ENCODE measurements at regions not wholly inside any gene's neighbourhood (a gene's known extent, or its start where the extent isn't known, plus 50 kb on each side); places are given as distances from the start of the nearest gene placed in this dataset.

GRCh38 chr15:77784361-77785292, 151.9 kb upstream of the LINGO1 start:
- no peak for DNase-seq

- no peak for DNase-seq
These were observed 150.9 kb upstream of the LINGO1 start for GRCh38 chr15:77783636-77784035.

DNA sequence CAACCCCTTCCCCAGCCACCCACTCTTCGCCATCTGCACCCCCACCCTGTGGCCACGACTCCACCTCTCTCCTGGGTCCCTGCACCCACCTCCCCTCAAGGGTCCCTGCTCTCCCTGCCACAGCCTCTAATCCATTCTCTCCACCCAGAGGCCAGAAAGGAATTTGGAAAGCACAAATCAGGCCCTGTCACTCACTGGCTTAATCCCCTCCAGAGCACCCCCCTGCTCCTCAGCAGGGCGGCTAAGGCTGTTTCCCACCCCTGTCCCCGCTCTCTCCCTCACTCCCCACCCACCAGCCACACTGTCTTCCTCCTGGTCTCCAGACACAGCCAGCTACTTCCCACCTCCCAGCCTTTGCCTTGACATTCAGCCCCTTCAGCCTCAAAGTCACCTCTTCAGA, 150.0 kb upstream of the LINGO1 start:
- no peak for DNase-seq

- no peak for DNase-seq
These were observed 149.2 kb upstream of the LINGO1 start for GRCh38 chr15:77781946-77782240.

DNA sequence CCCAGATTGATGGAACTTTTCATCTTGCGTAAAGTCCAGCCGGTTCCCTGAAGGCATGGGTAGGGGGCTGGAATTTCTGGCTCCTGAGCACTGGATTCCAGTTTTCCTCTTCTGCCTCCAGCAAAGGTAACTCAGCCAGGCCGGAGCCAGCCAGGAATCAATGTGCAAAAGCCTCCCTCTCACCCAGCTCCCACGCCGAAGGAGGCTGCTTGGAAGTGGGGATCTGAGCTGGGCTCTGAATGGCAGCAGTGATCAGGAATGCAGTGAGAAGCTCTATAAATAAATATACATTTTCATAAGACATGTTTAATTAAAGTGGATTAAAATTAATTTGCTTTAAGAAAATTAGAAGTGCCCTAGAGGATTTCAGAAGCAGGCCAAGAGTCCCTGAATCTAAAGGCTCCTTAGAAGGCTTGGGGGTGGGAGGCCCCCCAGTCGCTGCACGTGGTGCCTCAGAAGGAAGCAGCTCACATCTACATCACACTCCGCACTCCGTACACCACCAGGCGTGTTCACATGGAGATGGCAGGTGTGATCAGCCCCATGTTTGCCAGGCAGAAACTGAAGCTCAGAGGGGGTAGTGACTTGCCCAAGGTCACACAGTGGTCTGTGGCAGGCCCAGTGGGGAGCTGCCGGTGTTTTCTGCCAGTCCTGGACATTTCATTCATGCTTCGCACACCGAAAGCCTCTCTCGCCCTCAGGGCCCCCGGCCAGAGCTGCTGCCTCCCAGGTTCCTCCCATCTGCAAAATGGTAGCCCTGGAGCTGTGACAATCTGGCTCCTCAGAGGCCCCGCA, 148.6 kb upstream of the LINGO1 start:
- DNase-seq = no peak

DNA sequence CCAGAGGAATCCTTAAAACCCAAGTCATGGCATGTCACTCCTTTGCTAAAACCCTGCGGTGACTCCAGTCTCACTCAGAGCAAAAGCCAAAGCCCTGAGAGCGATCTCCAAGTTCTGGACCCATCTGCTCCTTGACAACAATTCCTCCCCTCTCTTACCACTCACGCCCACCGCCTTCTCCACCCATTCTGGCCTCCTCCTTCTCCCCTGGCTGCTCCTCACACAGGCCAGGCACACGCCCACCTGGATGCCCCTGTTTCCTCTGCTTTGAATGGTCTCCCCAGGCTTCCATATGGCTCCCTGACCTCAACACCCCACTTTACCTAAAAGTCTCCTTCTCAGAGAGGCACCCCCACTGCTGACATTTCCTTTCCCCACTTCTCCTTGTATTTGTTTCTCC, 146.1 kb upstream of the LINGO1 start:
- no peak for DNase-seq

DNA sequence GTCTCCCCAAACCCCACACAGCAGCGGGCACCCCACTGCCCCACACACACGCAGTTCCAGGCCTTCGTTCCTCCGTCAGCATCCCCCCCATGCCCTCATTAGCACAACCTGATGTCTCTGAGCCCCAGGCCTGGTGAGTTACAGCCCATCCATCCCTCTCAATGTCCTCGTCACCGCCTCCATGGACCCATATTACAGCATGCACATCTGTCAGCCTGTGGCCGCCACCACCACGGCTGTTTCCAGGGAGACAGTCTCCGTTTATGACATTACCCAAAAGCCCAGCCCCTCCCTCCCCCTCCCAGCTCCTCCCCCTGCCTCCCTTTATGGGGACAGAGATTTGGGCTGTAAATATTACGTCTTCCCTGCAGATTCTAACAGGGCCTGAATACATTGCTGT, 143.1 kb upstream of the LINGO1 start:
- no peak for DNase-seq

GRCh38 chr15:77775373-77775772, 142.7 kb upstream of the LINGO1 start:
- no peak for DNase-seq

DNA sequence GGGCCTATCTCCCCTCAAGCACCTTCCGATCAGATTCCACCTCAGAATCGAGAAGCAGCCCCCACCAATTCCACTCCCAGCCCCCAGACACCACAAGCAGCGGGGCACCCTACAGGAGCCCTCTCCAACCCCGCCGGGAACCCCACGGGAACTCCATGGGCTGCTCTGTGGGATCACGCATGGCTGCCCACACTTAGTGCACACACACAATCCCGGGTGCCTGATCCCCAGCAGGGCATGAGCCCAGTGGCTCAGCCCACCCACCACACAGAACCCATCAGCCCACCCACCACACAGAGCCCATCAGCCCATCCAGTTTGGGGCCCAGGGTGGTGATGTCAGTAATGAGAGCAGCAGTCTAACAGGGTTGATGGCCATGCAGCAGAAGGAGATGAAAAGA, 141.6 kb upstream of the LINGO1 start:
- no peak for DNase-seq

DNA sequence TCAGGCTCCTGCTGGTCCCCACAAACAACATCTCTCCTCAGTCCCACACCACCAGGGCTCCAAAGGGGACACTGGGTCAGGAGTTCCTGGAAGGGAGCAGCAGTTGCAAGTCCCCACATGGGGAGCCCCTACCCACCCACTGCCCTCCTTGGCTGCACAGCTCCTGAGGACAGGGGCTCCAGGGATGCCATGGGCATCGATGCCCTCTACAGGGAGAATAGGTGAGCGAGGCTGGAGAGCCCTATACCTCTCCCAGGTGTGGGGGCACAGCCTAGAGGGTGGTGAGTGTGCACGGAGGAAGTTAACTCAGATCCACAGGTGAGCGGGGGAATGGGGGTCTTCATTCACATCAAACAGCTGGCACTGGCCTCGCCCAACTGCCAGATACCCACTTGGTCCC, 141.2 kb upstream of the LINGO1 start:
- DNase-seq = no peak

DNA sequence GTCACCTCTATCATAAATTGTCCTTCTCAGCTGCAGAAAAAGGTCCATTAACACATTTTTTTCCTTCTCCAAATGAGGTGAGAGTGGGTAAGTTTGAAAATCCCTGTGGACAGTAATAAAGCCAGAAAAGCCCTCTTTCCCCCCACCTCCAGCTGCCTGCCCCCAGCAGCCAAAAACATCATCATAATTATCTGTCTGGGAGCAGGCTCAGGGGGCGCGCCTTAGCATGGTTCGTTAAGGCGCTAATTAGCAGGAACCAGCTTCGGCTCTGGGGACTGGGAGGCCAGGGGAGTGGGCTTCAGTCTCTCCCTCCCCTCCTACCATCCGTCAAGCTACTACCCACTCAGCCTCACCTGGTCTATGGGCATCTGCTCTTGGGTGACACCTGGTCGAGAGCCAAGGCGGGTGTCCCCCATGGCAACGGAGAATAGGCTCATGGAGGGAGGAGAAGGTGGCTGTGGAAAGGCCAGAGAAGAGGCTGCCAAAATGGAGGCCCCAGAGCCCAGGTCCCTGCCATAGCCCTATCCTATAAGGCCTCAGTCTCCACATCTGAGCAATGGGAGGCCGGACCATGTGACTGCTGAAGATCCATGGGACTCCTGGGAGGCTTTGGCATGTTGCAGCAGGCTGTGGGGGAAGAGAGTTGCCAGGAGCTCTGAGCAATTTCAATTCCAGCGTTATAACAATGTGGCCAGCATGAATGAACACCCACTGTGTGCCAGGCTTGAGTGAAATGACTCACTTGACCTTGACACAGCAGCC, 140.1 kb upstream of the LINGO1 start:
- no peak for DNase-seq

DNA sequence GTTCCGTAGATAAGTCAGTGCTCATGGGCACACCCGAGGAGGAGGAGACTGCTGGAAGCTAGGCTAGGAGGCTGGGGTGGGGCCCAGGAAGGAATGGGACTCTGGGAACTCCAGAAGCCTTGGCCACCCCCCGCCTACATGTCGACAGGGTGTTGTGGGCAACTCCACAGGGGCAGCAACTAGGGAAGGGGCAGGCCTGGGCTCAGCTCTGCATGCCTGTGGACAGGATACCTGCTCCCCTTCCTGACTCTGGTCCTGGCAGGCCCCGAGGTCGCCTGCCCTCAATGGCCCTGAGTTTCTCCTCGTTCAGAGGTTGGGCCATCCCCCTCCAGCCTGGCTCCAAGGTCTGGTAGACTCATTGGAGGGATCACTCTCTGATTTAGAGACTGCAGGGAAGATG, 138.9 kb upstream of the LINGO1 start:
- DNase-seq = no peak

- no peak for DNase-seq
These were observed 137.0 kb upstream of the LINGO1 start for GRCh38 chr15:77769700-77770099.

DNA sequence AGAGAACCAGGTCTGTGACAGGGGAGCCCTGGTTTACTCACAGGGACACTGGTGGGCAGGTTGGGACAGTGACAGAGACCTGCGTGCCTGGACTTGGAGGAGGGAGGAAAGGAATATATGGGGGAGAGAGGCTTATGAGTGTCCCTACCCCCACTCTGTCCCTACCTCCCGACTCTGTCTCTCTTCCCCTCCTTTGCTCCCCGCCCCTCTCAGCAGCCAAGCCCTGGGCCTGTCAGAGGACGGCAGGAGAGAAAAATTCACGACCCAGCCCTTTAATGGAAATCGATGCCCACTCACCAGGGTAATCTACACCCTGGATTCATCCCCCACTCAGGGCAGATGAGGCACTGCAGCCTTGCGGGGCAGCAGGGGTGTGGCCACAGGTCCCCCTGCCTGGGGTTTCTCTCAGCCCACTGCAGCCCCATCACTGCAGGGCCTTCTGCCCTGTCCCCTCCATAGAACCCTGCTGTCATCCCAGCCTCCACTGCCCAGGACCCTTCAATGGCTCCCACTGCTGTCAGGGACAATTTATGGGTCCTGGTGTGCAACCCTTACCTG, 135.9 kb upstream of the LINGO1 start:
- no peak for DNase-seq

DNA sequence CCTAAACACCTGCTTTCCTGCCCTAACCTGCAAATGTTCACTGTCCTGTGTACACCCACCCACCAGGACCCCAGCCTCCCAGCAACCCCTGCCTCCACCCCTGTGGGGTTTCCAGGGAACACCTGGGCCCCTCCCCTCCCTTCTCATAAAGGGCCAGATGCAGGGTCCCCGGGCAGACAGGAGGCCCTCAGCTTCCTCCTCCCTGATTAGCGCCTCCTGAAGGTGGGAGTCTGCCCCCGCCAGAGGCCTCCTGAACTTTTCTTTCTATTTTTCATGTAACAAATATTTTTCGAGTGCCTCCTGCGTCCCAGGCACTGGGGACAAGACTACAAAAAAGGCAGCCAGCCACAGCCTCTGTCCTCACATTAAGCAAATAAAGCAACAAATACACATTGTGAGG, 135.4 kb upstream of the LINGO1 start:
- no peak for DNase-seq

DNA sequence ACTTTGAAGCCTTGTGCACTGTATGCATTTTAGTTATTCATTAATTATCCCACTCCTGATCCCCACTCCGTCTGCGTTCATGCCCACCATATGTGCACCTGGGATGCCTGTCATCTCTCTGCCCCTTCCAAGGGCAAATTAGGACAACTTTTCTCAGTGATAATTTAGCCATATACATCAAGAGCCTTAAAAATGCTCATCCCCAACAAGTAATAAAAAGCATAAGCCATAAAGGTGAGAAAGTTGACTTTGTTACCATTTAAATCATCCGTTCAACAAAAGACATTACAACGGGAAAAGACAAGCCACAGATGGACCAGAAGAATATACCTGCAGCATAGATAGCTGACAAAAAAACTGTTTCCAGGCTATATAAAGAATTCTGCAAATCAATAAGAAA, 131.4 kb upstream of the LINGO1 start:
- no peak for DNase-seq

GRCh38 chr15:77762747-77763355, 130.1 kb upstream of the LINGO1 start:
- no peak for DNase-seq

DNA sequence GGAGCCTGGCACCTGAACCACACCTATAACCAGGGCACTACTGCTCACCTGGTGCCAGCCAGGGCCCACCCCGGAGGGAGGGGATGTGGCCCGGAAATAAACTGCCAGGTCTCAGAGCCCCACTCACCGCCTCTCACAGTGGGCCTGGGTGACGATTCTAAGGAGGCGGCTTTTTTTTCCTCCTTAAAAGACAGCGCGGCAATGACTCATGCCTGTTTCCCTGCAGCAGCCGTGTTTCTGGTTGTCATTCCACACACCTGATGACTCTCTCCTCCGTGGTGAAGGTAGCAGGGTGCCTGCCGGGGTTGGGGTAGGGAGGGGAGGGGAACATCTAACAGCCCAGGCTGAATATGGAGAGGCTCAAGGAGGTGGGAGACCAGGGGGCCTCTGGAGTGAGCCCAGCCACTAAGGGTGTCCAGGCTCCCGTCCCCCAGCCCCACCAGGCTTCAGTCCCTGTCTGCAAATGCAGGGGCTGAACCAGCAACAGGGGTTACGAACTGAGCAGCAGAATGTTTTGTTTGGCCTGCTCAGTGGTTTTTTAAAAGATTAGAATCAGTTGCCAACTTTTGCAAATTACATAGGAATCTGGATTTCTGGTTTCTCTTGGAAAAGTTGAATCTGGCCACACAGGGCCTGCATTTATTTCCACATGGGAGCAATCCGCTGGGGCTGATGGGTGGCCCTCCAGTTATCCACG, 127.3 kb upstream of the LINGO1 start:
- DNase-seq = no peak

DNA sequence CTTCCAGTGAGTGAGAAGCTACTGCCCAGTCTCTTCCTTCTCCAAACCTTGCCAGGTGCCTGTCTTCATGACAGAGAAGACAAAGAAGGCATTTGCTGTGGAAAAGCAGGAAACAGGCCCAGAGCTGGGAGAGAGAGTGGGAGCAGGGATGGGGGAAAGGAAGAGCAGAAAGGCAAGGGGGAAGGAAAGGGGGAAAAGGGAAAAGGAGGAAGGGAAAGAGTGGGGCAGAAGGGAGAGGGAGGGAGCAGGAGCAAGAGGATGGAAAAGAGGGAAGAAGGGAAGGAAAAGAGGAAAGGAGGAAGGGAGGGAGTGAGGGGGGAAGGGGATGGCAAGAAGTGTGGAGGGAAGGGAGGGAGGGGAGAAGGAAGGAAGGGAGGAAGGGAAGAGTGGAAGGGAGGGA, 121.2 kb upstream of the LINGO1 start:
- no peak for DNase-seq

DNA sequence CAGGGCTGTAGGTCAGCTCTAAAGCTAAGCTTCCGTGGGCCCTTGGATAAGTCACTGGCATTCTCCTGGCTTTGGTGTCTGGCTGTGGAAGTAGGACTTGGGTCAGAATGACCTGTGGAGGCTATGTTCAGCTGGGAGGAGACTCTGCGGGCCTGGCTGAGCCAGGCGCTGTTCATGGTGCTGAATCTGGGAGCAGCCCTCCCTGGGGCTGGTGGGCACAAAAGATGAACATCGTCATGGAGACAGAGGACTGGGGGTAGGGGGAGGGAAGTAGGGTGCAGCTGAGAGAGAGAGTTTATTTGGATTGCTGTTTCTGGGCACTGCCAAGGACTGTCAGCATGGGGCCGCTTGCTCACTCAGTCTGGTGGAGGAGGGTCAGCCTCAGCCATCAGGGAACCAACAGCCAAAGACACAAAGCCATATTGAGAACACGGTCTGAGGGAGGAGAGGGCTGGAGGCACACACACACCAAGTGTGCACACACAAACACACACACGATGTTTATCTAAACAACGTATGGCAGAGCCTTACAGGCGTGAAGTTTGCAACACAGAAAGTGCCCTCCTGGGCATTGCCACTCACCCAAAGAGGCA, 120.7 kb upstream of the LINGO1 start:
- no peak for DNase-seq

DNA sequence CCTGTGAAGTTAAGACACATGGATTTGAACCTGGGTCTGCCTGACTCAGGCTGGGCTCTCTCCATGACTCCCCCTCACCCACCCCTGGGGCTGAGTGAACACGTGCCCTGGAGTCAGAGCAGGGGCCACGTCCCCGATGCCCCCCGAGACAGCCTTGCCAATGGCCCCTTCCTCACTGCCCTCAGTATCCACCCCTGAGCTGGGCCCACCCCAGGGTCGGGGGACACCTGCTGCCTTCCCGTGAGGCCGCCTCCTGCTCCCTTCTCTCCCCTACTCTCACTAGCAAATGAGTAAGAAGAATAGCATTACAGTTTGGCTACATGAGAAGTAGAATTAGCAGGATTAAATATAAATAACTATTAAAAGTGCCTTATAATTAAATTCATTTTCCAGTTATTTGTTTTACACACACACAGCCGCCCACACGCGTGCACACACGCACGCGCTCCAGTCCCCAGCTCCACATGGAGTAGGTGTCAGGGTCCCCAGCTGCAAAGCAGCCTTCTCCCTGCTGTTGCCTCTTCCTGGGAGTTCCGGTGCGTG, 117.4 kb upstream of the LINGO1 start:
- no peak for DNase-seq

All from DMS 273 treated with DMSO at 0.1 percent for 48 hours (cell line).